DOHH2 (cell line): ENCODE measurements at regions not wholly inside any gene's neighbourhood (a gene's known extent, or its start where the extent isn't known, plus 50 kb on each side); places are given as distances from the start of the nearest gene placed in this dataset.

Experiments
- EZH2phosphoT487 ChIP-seq: fragments of 200-600 bp; sonication (generic); IDR thresholded peaks from 2 replicates; pipeline ENCODE4 v1.6.1; 2017; ENCODE audit warnings: borderline replicate concordance, mild to moderate bottlenecking, antibody characterized with exemption, low read length, moderate library complexity, mixed read lengths
- TF ChIP-seq, protein P1 (sequence below): fragments of 200-600 bp; sonication (generic); IDR thresholded peaks from one replicate; pipeline ENCODE4 v1.5.1; 2014; ENCODE audit warnings: antibody characterized with exemption, mild to moderate bottlenecking, low read depth, low read length; ENCODE audit not compliant: poor library complexity, severe bottlenecking

GRCh38 chr5:74433255-74433895, 207.2 kb downstream of the ENC1 start:
- TF ChIP-seq, protein P1, sequence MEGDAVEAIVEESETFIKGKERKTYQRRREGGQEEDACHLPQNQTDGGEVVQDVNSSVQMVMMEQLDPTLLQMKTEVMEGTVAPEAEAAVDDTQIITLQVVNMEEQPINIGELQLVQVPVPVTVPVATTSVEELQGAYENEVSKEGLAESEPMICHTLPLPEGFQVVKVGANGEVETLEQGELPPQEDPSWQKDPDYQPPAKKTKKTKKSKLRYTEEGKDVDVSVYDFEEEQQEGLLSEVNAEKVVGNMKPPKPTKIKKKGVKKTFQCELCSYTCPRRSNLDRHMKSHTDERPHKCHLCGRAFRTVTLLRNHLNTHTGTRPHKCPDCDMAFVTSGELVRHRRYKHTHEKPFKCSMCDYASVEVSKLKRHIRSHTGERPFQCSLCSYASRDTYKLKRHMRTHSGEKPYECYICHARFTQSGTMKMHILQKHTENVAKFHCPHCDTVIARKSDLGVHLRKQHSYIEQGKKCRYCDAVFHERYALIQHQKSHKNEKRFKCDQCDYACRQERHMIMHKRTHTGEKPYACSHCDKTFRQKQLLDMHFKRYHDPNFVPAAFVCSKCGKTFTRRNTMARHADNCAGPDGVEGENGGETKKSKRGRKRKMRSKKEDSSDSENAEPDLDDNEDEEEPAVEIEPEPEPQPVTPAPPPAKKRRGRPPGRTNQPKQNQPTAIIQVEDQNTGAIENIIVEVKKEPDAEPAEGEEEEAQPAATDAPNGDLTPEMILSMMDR, result no peak
- no peak for TF ChIP-seq EZH2phosphoT487
